LoVo (cell line): ENCODE measurements at regions not wholly inside any gene's neighbourhood (a gene's known extent, or its start where the extent isn't known, plus 50 kb on each side); places are given as distances from the start of the nearest gene placed in this dataset.
"Not testable (repeated sequence)": the region's sequence is repeated elsewhere in the genome, so short reads cannot be mapped to it uniquely, and the experiment has no call there.

Experiments used
- DNase-seq: peaks from one replicate; pipeline ENCODE4 v3.0.0-alpha.2; 2016; ENCODE audit warnings: low spot score

DNA sequence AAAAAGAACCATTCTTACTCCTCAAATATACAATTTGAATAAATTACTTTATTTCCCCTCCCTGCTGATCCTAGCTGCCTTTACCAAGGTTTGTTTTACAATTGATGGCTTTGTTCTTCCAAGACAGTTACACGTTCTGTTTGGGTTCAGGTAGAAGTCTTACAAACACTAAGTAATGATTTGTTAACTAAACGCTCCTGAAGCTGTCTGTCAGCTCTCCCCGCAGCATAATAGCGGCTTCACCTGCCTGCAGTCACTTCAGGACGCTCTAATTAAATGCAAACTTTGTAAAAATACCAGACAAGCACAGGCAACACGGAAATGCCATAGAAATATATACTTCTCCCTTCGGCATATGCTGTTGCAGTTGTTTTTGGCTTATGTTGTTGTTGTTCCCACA, 176.4 kb upstream of the MDFIC2 start:
- no peak for DNase-seq

DNA sequence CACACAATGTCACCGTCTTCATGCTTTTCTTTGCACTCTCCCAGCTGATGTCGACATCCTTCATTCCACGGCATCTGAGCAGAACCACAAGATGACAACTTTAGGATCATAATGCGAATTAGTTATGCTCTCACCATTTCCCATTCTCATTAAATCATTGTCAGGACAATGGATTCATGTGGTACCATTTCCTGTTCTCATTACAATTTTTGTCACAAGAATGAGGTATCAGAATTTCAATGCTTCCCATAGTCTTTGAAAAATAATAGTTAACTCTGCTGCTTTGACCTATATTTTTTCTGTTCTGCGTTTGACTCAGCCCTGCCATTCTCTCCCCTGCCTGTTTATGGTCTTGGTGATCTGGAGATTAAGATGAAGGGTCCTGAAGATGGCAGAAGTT, 175.7 kb upstream of the MDFIC2 start:
- no peak for DNase-seq

DNA sequence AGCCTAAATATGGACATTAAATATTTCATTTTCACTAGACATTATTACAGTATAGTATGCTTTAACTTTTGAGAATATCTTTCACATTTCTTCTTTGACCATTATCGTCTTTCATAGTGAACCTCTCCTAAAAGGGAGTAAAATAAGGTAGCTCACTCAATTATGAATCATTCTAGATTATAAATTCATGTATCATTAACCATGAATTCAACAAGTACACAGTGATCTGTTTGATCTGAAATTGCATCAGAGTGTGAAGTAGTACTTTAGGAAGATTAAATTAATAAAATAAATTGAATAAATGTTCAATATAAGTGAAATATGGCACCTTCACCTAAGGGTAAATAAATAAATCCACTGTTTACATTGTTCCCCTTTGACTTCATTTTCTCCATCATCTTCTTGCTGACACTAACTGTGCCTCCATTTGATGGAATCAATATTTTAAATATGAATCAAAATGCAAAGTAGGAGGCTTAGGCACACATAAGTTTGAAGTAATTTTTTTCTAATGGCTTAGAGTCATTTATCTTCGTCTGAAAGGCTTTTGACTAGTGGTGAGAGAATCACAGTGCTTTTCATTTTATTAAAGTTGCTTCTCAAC, 174.1 kb upstream of the MDFIC2 start:
- DNase-seq, result no peak

DNA sequence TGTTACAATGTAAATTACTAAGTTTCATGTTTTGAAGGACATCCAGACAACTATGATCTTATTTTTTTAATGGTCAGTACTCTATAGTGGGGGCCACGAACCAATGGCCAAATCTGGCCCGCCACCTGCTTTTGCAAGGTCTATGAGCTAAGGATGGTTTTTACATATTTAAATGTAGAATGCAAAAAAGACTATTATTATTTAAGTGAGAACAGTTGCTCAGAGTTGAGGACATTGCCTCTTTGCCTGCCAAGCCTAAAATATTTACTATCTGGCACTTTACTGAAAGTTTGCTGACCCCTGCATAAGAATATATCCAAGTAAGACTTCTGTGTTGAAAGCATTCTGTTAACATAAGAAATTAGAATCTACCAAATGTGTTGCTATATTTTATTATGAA, 163.7 kb upstream of the MDFIC2 start:
- no peak for DNase-seq

DNA sequence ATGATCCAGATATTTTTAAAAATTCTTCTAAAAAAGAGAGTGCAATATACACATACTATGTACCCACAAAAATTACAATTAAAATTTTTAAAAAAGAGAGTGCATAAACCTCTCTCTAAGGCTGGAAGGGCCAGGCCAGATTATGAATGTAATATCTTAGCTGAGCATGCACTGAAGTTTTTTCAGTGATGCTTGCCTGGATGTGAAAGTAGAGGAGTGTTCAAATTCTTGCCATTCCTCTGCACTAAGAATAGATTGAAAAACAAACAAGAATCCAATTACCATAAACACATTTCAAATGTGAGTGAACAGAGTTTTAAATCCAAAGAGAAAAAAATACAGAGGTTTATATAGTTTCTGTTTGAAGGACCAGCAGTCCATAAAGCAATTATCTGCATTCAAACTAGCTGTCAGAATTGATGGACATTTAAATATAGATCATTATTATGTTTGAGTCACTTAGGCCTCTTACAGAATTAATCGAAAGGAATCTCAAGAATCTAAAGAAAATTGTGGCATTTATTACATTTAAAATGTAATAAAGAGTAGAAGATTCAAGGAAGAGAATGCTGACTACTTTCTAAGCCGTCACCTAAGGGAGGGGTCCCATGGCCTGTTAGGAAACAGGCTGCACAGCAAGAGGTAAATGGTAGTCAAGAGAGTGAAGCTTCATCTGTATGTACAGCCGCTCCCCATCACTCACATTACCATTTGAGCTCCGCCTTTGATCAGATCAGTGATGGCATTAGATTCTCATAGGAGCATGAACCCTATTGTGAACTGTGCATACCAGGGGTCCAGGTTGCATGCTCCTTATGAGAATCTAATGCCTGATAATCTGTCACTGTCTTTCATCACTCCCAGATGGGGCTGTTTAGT, 159.3 kb upstream of the MDFIC2 start:
- no peak for DNase-seq

DNA sequence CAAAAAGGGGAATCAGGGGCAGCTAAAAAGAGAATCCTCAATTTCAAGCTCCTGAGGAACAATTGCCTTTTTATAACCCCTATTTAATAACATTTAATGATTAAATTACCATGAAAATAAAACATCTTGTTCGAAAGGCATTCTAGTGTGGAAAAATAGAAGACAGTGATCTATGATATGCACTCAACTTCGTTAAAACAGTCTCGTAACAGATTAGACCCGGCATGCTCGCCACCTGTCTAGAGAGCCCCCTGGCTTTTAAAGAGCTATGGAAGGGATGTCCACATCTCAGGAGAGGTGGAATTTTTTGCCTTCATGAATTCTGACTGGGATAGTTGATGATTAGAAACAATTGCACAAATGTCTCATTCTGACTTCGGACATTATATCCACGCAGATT, 153.7 kb upstream of the MDFIC2 start:
- DNase-seq, result no peak

DNA sequence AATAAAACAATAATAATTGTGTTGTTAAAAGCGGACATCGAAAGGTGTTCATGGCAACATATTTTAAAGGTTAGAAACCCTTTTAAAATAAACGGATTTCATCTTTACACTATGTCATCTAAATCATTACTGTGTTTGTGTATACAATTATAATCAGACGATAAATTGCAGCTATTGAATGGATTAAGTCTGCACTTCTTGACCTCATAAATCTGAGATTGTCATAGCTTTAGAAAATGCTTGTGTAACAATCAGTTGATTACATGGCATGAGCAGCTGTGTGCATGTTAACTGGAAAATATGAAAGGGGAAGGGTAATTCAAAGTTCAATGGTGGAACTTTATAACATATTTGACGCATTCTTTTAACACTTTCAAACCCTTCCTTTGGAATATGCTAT, 152.4 kb upstream of the MDFIC2 start:
- no peak for DNase-seq

DNA sequence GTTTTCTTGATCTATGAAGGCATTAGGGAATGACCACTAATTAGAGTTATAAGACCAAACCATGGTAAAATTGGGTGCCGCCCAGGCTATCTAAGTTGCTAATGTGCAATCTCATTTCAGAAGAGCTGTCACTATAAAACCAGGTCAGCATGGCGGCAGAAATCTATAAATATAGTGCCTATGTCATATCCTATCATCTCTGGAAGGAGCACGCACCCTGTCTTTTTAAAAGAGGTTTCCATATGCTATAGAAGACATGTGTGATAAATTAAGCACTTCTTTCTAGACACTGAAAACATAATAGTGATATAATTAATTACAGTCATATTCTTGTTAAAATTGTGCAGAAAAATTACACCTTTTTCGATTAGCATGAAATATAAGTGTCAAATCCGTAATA, 152.0 kb upstream of the MDFIC2 start:
- DNase-seq, result no peak

DNA sequence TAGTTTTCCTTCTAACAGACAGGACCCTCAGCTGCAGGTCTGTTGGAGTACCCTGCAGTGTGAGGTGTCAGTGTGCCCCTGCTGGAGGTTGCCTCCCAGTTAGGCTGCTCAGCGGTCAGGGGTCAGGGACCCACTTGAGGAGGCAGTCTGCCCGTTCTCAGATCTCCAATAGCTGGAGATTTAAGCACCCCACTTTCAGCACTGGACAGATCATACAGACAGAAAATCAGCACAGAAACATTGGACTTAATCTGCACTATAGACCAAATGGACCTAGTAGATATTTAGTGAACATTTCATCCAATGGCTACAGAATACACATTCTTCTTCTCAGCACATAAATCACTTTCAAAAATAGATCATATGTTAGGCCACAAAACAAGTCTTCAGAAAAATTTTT, 137.8 kb upstream of the MDFIC2 start:
- not testable (repeated sequence) for DNase-seq

DNA sequence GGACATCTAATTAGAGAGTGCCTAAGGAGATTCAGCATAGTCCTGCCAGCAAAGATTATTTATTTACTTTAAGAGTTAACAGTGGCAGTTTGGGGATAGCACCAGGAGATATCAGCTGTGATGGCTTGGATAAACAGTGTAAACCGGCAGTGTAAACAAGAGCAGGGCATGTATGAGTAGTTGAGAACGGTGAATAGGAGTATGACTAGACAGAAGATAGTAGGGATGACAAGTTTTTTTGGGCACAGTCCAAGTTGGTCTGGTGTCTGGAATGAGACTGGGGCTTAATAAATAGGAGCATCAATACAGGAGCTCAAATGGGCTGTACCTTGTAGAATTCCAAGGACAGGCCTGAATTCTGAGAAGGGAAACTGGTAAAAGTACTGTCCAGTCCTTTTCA, 123.0 kb upstream of the MDFIC2 start:
- not testable (repeated sequence) for DNase-seq

DNA sequence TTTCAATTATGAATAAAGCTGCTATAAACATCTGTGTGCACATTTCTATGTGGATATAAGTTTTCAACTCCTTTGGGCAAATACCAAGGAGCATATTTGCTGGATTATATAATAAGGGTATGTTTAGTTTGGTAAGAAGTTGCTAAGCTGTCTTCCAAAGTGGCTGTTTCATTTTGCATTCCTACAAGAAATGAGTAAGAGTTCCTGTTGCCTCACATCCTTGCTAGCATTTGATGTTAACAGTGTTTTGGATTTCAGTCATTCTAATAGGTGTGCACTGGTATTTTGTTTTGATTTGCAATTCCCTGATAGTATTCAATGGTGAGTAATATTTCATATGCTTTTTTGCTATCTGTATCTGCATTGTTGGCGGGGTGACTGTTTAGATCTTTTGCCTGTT, 120.7 kb upstream of the MDFIC2 start:
- no peak for DNase-seq

DNA sequence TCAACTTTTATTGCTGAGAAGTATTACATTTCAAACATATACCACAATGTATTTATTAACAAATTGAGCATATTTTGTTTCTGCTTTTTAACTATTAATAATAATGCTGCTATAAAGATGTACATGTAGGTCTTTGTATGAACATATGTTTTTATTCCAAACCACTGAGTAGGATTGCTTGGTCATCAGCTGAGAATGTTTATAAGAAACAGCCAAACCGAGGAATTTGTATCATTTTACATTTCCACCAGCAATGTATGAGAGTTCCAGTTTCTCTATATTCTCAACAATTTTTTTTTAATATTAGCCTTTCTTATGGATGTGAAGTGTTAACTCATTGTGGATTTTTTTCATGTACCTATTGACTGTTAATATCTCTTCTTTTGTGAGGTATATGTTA, 119.5 kb upstream of the MDFIC2 start:
- DNase-seq, result no peak

DNA sequence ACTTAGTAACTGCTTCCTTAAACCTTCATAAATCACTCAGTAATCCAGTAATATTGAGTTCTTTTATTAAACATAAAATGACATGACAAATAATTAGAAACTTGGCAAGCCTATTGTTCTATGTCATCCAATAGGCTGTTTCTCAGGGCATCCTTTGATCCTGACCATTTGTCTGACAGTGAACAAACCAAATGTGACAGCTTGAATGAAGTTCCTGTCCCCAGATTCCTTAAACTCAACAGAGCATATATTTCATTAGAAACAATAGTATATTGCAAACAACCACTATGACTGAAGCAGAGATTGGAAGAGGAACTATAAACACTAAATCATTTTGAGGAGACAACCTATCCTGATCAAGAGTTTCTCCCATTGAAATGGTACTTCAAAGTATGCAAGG, 113.6 kb upstream of the MDFIC2 start:
- DNase-seq, result no peak

DNA sequence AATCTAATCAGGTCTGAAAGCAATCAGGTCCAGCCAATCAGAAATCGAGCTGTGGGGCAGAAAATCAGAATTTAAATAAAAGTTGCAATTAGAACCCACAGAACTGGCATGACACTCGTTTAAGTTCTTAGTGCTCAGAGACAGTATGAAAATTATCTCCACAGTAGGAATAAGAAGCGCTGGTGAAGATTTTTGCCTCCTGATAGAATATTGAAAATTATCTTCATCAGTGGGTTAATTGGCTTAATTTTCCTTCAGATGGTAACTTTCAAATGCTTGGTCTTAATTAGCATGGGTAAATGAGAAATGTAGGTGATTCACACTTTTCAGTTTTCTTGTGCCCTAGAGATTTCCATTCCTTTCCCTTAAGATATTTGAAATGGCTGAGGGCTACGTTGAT, 109.1 kb upstream of the MDFIC2 start:
- no peak for DNase-seq

DNA sequence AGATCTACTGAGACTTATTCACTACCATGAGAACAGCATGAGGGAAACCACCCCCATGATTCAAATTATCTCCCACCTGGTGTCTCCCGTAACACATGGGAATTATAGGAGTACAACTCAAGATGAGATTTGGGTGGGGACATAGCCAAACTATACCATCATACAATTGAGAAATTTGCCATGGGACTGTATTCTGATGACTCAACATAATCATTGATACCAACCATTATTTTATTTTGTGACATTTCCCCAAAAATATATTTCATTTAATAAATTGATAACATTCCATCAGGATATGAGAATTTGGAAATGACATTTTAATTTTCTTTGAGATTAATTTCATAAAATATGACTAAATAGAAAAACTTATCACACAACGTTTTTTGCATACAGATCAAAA, 96.6 kb upstream of the MDFIC2 start:
- no peak for DNase-seq

DNA sequence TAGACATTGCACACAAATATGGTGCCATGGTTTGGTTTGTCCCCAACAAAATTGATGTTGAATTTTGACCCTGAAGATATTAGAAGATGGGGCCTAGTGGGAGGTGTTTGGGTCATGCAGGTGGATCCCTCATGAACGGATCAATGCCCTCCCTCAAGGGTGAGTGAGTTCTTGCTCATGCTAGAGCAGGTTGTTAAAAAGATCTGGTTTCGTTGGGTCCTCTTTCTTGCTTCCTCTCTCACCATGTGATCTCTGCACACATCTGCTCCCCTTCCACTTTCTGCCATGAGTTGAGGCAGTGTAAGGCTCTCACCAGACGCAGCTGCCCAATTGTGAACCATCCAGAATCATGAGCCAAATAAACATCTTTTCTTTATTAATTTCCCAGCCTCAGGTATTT, 87.8 kb upstream of the MDFIC2 start:
- no peak for DNase-seq

DNA sequence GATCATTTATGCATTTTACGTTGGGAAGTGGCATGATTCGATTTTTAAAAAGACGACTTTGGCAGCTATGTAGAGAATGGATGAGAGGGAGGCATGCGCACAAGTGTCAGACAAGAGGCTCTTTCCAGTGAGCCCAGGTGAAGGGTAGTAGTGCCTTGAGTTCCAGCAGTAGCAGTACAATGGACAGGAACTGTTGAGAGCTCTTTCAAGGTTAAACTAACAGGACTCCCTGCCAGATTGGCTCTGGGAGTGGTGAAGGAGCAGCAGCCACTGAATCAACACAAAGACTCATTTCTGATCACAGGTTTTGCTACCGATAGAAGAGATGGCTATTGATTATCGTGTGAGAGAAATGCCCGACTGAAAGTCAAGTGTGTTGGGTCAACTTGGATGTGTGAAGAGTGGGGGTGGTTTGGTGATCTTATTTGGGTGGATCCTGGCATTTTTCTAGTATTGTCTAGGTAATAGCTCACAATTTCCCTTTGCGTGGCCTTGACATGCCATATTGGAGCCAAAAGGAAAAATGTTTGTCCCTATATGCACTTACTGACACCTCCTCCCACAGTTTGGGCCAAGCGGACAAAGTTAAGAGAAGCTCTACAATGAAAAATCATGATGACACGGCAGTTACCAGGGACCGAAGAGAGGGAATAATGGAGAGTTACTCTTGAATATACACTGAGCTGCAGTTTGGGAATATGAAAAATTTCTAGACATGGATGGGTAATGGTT, 81.6 kb upstream of the MDFIC2 start:
- DNase-seq, result no peak

DNA sequence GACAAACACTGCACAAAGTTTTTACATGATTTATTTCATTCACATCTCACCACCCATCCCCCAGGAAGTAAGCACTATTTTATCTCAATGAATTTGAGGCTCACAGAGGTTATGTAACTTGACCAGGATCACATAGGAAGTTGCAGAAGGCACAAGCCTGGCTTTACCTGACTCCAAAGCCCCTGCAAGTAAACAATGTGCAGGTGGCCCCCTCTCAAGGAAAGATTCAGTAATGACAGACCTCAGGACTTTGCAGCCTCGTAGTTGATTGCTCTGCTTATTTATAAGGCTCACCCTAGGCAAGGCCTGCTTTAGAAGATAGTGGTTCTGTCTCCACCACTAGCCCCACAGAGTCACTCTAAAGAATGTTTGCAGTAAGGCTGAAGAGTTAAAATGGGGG, 79.8 kb upstream of the MDFIC2 start:
- no peak for DNase-seq

DNA sequence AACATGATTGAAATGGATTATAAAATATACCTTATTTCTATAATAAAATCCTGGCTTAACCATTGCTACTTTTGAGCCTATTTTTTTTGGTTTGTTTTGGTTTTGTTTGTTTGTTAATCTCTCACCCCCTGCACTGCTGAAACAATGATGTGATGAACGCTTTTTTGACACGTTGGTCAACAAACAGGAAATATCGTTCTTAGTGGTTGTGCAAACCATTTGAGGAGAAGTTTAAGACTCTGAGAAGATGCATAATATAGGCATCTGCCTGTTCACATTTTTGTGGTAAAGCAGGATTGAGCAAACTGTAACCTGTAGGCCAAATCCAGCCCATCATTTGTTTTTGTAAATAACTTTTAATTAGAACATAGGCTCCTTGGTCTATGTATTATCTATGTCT, 75.5 kb upstream of the MDFIC2 start:
- no peak for DNase-seq

DNA sequence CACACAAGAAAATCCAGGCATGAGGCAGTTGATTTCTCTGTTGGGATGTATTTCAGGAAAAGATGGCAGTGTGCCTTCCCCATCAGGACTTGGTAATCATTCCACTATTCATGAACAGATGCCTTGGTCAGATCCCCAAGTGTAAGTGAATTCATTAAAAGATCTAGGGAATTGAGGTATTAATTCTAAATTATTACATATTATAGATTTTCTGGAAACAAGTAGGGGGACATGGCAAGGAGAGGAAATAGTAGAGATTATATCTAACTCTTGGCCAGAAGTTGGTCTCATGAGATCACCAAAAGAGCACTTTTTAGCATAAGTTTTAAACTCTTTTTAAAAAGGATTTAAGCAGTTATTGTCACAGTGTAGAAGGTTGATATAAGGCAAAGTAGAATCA, 74.4 kb upstream of the MDFIC2 start:
- no peak for DNase-seq

DNA sequence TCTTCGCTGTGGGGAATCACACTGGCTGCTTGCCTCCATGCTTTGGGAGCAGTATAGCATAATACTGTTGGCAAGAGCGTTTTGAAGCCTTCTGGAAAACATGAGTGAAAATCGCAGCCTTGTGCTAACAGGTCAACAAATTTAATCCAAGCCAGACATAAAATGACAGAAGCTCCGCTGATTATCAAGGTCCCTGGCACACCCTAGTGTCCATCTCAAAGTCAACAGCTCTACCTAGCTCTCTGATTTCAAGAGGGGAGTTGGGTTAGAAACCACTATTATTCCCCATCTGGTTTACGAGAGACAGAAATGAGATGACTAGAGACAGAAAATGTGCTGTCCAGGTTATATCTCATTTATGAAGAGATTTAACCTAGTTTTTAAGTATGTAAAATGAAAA, 73.6 kb upstream of the MDFIC2 start:
- no peak for DNase-seq

DNA sequence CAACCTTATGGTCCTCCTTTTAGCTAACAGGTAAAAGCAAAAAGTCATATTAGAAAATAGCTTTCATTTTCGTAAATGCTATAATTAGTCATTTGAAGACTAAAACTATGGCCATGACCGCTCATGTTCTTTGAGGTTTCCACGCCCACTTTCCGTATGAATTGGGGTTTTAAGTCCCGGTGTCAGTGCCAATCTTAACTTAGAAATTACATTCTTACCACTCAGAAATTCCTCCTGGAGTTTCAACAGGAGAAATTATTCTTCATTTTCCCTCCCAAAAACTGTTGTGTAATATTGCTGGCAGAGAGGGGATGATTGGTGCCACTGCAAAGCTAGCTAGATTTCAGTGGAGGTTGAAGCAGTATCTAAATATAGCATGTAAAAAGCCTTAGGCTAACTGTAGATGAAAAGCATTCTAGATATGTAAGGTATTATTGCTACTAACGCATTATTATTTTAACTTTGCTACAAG, 71.0 kb upstream of the MDFIC2 start:
- DNase-seq, result no peak

DNA sequence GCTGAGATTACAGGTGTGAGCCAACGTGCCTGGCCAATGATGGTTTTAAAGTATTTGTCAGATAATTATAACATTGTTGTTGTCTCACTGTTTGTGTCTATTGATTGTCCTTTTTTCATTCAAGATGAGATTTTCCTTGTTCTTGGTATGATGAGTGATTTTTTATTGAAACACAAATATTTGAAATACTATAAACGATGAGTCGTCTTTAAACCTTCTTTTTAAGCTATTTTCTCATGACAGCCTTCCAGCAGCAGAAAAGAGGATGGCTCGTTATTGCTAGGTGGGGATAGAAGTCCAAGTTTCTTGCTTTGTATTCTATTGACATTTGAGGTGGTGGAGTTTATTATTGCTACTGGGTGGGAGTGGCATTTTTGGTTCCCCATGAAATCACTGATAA, 61.7 kb upstream of the MDFIC2 start:
- DNase-seq, result no peak
